GM19397 (cell line): ENCODE measurements at regions not wholly inside any gene's neighbourhood (a gene's known extent, or its start where the extent isn't known, plus 50 kb on each side); places are given as distances from the start of the nearest gene placed in this dataset.
"Not testable (repeated sequence)": the region's sequence is repeated elsewhere in the genome, so short reads cannot be mapped to it uniquely, and the experiment has no call there.

Source experiments
- ATAC-seq: cut with Tn5 transposase; IDR thresholded peaks from one replicate; pipeline ENCODE4 v1.9.1; 2021; ENCODE audit warnings: mild to moderate bottlenecking, moderate library complexity; ENCODE audit not compliant: unreplicated experiment

- no peak for ATAC-seq
These were observed 223.8 kb upstream of the ECI2 start for GRCh38 chr6:4359108-4359730.

DNA sequence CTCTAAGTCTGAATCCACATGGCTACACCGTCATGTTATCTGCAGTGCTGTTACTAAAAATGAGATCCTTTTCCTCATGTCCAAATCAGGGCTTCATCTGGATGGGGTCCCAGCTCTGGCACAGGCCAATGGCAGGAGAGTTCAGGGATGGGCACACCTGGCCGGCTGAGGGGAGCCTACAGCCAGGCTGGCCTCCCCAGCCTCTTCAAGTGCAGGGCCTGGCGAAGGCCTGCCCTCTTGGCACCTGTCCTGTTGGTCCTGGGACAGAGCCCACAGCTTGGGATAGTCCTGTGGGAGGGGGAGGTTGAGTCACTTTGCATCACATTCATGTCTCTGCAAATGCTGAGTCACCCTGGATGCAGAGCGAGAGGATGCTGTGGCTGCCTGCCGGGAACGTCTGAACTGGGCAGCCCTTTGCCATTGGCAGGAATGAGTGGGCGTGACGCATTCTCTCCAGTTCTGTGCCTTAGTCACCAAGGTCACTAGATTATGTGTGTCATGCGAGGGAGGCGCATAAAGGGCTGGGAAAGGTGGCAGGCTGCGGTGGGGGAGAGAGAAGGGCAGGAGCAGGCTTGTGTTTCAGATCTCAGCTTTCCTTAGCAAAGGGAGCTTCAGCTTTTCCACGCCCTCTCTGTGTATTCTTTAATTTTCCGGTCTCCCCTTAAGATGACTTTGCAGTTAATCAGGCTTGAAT lies 223.2 kb upstream of the ECI2 start:
- ATAC-seq, result no peak

DNA sequence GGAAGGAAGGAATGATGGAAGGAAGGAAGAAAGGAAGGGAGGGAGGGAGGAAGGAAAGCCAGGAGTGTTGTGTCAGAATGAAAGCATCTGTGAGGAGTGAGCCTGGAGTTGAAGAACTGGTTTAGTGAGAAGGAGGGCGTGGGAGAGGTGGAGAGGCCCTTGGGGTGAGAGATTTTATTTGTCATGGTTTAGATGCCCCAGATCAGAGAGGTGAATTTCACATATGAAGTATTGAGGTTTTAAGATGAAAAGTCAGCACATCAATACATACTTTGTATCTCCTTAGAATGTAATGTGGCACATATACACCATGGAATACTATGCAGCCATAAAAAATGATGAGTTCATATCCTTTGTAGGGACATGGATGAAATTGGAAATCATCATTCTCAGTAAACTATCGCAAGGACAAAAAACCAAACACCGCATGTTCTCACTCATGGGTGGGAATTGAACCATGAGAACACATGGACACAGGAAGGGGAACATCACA lies 222.3 kb upstream of the ECI2 start:
- not testable (repeated sequence) for ATAC-seq

DNA sequence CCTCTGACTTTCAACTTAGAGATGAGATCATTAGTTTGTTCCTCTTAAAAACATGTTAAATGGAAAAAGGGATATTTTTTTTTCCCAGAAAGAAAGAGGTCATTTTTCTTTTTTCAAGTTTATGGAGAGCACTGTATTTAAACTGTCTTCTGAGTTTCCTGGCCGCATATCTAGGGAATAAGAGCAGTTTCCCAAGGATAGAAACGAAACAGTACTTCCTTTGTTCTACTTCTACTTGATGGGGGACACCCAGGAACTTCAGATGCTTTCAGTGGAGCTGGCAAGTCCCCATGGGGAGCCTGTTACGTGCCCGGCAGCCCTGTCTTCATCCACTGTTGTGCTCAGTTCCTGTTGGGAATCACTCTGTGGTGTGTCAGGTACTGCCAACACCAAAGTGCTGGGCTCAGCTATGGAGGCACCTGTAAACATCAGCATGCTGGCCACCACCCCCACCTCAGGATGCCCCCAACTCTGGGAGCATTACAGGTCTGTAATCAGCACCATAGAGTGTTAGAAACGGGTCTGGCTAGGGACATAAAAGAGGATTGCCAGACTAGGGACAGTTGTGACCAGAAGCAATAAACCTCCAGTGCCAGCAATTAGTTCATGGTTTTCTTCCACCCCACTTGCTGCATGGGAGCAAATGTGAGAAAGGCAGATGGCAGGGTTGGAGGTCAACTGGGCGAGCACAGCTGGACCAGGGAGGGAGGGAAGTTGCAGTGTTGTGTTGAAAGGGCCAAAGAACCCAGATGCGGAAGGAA lies 221.7 kb upstream of the ECI2 start:
- no peak for ATAC-seq

DNA sequence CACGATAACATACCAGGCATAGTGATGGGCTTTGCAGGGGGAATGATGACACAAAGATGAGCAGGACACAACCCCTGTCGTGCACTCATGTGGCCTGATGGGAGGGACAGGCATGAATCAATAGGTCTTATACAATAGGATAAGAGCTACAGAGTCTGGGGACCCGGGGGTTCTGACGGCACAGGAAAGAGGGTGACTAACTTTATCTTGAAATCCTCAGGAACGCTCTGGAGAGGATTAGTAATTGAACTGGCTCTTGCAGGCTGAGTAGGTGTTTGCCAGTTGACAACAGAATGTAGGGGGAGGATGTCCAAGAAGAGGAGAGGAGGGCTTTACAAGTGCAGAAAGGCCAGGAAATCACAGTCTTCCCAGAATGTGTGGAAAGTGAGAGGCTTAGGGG lies 219.9 kb upstream of the ECI2 start:
- ATAC-seq, result no peak

GRCh38 chr6:4354181-4354580 lies 218.8 kb upstream of the ECI2 start:
- ATAC-seq, result no peak

DNA sequence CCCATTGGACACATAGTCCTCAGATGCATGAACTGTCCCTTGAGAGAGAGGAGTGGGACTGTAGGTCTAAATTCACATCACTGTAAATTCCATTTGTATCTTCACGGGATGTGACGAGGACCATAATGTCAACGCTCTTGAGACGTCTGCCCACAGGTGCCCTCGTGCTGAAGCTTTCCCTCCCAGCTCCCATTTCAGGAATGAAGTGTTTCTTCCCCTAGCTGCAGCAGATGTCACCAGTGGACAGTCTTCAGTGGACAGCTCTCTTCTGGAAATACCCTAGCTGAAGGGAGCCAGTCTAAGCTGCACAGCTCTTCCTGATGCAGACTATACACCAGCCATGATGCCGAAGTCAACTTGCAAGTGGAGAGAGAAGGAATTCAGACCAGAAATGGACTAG lies 217.4 kb upstream of the ECI2 start:
- no peak for ATAC-seq

GRCh38 chr6:4352322-4352669 lies 216.9 kb upstream of the ECI2 start:
- no peak for ATAC-seq

DNA sequence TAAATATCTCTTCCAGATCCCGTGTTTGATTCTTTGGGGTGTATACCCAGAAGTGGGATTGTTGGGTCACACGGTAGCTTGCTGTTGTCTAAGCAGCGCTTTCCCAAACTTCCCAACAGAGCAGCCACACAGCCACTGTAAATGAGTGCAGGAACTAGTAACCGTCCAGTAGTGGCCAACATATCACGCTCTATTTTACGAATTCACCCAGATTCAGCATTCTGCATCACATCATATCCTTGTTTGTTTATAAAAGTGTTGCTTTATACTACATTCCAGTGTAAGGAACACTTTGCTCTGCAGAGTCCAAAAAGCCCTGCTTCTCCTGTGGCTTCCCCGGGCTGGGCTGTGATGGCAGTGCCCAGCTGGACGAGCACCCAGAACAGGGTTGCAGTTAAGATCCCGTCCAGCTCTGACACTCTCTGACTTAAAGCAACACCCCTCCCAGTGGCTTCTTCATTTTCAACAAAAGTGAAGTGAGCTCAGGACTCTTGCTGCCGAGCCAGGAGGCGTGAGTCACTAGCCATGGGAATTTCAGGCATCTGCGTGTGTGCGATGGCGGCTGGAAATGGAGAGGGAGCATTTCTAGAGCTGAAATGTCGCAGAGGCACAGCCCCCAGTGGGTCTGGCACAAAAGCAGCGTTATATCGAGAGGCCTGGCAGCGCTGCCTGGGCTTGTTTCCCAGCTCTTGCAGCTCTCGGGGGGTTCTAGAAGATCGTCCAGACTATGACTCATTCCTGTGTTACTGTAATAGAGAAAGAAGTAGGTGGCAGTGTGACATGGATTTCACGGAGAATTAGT lies 216.3 kb upstream of the ECI2 start:
- no peak for ATAC-seq

- no peak for ATAC-seq
These were observed 215.5 kb upstream of the ECI2 start for GRCh38 chr6:4350567-4351519.

DNA sequence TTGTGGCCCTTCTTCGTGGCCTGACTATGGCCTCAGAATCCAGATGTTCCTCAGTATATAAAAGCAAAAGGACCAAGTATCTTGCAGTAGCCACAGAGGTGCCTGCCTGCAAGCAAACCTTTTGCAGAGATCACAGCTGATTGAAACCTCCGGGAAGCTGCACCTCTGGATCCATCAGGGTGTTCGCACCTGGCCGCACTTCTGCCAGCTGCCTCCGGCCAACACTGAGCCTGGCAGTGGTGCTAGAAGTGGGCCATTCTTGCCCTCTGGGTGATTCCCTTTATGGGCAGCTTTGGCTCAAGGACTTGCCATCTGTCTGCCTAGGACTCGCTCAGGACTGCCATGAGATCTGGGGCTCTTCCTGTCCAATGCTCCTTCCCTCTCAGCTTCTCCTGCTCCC lies 214.6 kb upstream of the ECI2 start:
- no peak for ATAC-seq

- no peak for ATAC-seq
These were observed 213.9 kb upstream of the ECI2 start for GRCh38 chr6:4349323-4349722.

DNA sequence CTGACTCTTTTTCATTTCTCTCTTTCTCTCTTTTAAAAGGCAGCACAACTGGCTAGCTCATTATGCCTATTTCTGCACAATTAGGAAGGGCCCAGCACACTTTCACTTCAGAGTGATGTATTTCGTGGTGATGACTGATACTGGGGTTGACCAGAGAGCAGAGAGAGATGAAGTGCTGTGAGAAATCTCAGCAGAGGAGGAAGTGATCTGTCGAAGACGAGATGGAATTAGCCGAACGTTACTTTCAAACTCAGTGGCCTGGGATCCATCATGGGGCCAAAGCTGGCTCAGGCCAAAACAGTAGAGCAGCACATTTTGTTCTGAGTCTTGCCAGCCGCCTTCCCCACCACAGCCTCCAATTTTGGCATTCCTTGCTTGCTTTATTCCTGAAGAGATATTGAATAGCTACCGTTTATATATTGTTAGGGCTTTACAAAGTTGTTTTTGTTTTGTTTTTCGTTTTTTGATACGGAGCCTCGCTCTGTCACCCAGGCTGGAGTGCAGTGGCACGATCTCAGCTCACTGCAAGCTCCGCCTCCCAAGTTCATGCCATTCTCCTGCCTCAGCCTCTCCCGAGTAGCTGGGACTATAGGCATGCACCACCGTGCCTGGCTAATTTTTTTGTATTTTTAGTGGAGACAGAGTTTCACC lies 213.2 kb upstream of the ECI2 start:
- no peak for ATAC-seq

GRCh38 chr6:4347877-4348276 lies 212.5 kb upstream of the ECI2 start:
- ATAC-seq, result no peak

DNA sequence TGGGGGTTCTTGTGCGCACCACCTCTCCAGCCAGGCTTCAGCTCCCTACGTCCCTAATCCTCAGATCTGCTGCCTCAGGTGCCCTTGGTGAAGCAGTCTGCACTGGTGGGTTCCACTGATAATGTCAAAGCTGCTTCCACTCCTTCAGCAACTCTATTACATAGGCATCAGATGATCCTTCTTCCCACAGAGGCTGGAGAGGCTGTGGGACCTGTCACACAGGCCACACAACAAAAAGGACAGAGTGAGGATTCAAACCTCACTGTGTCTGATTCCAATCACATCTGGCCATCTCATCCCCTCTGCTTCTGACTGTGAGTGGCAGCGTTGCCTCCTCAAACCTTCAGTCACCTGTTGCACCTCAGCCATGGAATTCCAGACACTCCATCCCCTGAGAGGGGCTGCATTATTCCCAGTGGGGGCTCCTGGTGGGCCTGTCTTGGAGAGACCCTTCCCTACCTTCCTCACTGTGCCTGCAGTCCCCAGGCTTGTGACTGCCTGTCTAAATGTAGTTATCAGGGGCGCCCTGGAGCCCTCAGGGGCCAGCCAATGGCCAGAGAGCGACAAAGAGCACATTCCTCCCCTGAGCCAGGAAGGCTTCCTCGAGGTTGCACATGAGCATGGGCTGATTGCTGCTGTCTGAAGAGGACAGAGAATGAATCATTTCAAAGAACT lies 211.4 kb upstream of the ECI2 start:
- ATAC-seq, result no peak

- ATAC-seq, result no peak
These were observed 210.2 kb upstream of the ECI2 start for GRCh38 chr6:4345543-4345942.

DNA sequence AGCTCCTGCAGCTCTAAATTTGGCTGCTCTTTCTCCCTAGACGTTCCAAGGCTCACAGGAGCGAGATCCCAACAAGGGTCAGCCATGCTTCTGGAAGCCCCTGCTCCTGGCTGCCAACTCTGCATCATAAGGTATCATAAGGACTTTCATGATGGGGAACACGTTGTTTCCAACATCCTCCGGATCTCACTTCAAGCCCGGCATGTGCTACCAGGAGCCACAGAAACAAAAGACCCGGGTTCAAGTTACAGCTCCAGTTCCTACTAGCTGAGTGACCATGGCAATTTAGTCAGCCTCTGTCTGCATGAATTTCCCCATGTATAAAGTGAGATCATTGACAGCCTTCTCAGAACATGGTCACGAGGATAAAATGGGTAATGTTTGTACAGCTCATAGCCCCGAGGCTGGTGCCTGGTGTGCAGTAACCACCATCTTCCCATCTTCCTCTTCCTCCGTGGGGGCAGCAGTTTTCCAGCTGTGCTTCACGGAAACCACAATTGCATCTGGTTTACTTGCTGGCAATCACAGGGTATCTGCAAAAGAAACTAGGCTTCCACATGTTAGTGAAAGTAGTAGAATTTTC lies 209.0 kb upstream of the ECI2 start:
- ATAC-seq, result no peak

- ATAC-seq, result no peak
These were observed 207.2 kb upstream of the ECI2 start for GRCh38 chr6:4342407-4343137.
